HG02973 (cell line): ENCODE measurements at regions not wholly inside any gene's neighbourhood (a gene's known extent, or its start where the extent isn't known, plus 50 kb on each side); places are given as distances from the start of the nearest gene placed in this dataset.

Experiments used
- ATAC-seq: cut with Tn5 transposase; IDR thresholded peaks from one replicate; pipeline ENCODE4 v1.9.1; 2021; ENCODE audit warnings: moderate library complexity; ENCODE audit not compliant: unreplicated experiment

DNA sequence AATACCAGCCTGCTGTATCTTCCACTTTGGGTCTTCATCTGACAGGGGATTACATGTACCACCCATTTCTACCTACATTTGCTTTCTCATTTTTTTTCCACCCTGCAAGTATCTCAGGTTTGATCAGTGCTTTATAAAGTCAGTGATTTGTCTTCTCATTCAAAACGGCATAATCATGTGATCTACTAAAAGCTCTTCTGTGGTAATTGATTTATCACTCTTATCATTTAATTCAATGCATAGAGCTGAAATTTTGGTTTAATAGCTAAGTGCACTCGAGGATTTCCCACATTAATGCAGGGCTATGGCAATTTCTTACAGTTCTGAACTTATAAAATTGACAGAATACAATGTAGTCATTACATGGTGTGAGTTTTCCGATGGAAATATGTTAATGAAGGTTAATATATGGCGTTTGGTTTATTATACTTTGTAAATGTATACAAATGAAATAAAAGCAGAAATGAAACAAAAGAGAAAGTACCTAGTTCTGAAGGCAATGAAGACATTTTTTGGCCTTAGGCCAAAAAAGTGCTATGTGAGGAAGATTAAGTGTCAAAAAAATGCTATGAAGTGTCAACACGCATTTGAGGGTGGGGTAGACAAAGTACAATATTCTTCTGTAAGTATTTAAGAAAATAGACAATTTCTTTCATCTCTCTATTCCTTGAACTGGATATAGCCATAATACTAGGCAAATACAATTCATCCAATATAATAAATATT, 457.3 kb downstream of the ETV1 start:
- ATAC-seq, result no peak

DNA sequence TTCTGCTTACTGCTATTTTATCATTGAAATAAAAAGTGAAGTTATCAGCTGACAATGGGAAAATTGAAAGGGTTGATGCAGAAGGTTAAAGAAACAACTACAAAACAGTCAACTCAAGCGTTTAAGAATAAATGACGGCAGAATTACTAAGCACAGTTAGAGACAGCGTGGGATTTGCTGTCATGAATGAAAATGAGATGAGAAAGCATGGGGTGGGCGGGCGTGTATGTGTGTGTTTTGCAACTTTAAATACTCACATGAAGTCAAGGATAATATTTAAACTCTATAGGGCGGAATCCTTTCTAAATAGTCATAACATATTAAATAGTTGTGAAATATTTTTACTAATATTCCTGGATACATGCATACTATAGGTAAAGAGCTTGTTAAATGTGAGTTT, 450.8 kb downstream of the ETV1 start:
- ATAC-seq, result no peak

DNA sequence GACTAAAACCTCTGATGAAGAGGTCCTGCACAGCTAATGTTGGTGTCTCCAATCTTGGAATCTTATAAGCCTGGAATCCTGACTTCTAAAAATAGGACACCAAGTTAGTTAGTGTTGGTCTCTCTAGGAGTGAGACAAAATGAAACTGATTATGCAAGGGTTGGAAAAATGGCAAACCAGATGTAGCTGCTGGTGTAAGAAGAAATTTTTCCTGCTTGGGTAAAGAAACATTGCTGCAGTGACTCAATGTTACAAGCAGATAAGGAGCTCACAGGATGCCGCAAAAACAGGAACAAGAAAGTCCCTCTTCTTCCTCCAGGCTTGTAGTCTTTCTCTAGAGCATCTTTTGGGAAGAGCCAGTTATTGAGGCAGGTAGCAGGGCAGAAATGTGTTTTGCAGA, 449.0 kb downstream of the ETV1 start:
- ATAC-seq, result no peak

DNA sequence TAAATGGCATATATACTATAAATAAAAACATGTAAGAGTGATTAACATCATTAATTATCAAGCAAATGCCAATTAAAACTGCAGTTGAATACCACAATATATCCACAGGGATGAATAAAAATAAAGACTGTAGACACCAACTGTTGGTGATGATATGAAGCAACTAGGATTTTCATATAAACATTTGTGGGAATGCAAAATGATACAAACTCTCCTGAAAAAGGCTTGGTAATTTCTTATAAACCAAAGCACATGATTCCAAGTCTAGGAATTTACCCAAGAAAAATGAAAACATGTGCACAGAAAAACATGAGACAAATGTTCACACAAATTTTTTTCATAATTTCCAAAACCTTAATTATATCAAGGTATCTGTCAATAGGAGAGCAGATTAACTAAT, 448.1 kb downstream of the ETV1 start:
- no peak for ATAC-seq

DNA sequence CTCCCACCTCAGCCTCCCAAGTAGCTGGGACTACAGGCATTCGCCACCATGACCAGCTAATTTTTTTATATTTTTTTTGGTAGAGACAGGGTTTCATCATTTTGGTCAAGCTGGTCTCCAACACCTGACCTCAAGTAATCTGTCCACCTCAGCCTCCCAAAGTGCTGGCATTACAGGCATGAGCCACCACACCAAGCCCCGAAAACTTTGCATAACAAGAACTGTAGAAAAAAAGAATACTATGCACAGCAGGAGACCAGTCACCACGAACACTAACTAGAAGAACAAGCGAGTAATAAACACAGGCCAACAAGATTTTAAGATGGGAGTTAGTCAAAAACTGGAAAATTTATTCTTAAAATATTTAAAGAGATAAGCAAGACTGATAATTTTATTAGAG, 447.0 kb downstream of the ETV1 start:
- no peak for ATAC-seq

DNA sequence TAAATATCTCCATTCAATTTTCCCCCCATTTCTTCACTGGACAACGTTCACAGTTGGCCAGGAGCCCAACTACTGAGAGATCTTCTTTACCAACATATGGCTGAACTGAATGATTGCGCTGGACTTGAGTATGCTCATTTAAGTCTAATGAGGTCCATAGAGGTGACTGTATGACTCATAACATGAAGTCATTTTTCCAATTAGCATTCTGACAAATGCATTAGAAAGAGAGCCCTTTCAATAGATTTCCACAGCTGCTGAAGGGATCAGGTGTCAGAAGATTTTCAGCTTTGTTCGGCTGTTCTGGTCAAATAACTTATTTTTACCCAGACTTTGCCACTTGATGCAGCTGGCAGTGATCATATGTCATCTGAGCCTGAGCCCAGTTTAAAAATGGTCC, 438.0 kb downstream of the ETV1 start:
- no peak for ATAC-seq

DNA sequence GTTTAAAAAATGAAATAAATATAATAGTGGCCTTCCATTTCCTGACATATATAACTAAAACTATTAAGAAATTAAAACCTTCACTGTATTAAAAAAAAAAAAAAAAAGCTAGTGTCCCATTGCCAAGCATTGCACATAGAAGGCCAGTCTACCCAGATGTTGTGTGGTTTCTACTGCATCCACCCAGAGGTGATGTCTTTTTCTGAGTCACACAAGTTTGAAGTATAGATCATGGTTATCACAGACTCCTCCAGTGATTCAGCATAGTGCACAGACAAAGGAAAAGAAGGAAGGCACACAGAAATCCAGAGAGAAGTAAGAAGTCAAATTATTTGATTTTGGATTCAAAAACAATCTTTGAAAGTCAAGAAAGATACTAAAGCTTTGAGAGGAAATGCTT, 429.0 kb downstream of the ETV1 start:
- ATAC-seq, result no peak

DNA sequence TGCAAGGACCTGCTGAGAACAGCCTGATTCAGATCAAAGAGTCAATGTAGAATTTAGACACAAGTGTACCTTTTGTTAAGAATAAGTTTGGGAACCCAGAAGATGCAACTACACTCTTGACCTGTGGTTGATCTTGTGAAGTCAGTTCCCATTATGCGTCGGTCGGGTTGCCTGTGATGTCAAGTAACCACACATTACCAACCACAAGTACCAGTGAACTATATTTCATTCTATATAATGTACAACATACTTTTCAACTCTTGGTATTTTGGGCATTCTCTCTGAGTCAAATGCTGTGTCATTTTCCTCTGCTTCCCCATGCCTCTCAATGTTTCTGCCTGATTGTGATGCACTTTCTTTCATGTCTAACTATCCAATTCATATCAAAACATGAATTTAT, 426.2 kb downstream of the ETV1 start:
- no peak for ATAC-seq

DNA sequence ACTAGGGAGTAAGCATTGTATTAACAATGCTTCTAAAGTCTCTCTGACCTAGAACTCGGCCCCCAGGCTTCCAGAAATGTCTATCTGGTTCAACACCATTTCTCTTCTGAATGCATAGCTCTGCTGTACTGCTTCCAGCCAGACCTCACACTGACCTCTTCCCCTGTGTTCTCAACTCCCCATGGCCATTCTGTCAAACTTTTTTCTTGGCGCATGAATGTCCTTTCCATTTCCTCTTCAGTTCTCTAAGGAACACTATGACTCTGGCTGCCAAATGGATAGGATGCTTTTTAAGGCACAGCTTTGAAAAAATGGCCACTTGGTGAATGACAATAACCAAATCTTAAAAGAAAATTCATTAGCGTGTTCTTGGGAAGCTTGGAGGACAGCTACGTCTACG, 425.8 kb downstream of the ETV1 start:
- ATAC-seq, result no peak

DNA sequence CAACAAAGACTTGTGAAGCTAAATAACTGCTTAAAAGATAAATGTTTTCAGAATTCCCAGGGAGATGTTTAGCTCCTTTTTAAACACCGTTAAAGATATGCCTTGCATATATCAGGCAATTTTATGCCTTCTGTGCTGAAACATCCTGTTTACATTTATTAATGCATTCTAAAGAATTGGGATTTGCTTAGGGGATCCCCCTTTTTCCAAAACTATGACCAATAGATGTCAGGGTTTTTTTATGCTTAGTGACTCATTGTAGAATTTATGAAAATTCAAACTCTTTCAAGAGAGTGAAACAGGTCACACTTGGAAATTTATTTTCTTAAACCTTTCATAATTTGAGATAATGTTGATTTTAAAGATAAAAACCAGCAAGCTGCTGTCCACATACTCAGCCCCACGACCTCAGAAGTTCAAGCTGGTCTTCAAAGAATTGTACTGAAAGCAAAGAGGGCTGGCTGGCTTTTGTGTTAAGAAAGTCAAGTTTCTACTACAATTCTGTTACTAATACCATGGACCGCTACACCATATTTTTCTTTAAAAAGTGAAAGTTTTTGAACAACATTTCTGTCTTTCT, 411.8 kb downstream of the ETV1 start:
- no peak for ATAC-seq

DNA sequence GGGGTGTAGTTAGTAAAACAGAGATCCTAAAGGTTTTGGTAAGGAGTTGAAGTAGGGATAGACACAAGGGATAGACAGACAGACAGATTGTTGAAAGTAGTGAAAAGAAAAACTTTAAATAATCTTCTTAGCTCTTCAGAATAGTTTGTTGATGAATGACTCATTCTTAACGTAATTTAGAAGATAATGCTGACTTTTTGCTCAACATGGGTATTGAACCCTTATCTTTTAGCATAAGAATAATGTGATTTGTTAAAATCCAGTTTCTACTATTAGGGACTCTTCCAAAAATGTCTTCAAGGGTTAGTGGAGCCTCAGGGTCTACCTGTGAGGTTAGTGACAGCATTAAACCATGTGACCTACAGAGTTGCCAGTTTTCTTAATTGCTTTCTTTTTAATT, 411.2 kb downstream of the ETV1 start:
- ATAC-seq, result no peak

DNA sequence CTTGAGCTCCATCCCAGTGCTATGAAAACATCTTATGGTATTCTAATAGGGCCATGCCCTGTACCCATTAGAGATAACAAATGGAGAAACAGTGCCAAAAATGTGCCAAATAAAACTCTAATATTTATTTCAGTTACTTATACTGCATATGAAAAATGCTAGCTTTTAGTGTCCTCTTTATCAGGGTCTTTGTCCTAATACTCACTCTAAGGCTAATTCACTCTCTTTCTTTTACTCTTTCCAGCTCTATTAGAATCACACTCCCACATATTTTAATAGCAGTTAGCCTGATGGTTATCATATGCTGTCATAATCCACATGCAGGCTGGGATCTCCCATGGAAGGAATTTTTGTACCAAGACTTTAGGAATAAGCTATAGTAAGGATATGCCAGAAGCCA, 408.4 kb downstream of the ETV1 start:
- ATAC-seq, result no peak

DNA sequence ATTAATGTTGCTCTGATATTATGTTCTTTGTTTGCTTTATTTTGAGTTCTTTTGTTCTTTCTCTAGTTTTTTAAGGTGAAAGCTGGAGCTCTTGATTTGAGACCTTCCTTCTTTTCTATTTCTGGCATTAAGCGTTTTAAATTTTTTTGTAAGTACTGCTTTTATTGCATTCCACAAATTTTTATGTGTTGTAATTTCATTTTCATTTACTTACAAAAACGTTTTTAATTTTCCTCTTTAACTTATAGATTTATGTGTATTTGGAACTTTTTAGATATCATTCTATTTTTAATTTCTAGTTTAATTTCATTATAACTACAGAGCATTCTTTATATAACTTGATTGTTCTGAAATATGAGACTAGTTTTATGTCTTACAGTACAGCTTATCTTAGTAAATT, 395.6 kb downstream of the ETV1 start:
- no peak for ATAC-seq

DNA sequence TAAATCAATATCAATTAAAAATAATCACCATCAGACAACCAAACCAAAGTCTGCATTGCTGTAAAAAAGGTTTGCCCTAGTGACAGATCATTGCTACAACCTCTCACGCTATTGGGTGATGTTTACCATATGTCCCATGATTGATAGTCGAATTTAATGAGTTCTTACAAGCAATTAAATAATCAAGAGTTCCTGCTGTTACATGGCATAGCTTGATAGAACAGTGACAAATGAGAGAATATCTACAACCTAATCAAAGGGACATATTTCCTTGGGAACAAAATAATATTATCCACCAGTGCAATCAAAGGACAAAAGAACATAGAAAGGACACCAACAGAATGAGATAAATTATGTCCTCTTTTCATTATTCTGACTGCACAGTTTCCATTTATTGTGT, 387.4 kb downstream of the ETV1 start:
- ATAC-seq, result no peak

DNA sequence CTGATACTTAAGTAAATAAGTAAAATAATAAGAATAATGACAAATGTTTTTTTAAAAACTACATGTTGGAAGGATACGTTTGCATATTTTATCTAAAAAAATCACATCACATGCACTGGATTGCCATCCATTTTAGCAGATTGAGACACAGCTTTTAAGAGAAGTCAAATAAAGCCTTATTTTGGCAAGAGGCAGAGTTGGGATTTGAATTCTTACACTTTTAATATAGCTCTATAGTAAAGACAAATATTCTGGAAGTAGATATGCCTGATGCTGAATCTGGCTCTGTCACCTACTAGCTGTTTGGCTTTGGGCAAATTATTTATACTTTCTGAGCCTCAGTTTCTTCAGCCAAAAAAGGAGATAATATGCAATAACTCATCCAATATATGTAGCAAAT, 386.4 kb downstream of the ETV1 start:
- ATAC-seq, result no peak

DNA sequence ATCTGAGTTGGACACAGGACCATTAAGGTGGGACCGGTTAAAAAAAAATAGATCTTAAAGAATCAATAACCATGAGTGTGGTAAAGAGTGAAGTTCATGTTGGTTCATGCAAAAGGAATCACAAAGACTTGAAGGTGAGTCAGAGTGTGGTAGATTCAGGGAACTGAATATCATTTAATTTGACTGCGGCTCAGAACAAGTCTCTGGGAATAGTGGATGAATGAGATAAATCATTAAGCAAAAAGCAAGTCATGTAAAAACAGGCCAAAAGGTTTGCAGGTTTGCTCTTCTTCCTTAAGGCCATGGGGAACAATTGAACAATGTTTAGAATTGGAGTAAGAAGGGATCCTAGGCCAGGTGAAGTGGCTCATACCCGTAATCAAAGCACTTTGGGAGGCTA, 385.8 kb downstream of the ETV1 start:
- ATAC-seq, result no peak

DNA sequence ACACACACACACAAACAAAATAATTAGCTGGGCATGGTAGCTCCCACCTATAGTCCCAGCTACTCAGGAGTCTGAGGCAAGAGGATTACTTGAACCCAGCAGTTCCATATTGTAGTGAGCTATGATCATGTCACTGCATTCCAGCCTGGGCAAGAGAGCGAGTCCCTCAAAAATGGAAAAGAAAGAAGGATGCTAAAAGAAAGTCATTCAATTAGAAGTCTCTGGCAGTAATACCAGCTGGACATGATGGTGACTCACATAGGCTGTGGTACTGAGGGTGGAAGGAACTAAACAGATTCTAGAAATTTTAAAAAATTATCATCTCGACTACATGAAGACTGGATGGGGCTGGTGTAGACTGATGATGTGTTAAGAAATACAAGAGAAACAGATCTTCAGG, 385.3 kb downstream of the ETV1 start:
- no peak for ATAC-seq

DNA sequence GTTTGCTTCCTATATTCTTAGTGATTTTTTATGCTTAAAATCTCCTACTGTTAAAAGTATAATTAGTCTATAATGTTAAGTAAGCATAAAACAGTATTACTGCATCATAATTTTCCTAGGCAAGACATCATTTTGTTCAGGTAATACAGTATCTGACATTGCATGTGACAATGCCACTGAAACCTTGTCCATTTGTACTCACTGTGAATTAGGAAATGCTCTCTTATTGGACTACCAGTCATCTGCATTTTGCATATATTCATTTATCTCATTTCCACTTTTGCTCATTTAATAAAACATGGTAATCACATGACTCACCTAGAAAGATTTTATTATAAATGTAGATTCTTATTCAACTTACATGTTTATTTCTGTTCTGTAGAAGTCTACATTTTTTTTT, 379.1 kb downstream of the ETV1 start:
- ATAC-seq, result no peak

DNA sequence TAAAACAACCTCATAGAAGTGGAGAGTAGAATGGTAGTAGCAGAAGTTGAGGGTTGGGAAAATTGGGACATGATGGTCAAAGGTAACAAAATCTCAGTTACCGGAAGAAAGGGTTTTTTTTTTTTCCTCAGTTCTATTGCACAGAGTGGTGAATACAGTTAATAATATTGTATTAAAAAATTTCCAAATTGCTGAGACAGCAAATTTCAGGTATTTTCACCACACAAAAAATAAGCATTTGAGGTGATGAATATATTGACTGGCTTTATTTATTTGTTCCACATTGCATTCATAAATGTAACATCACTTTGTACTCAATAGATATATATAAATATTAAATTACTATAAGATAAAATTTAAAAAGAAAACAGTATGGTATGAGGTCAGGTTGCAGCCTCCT, 373.8 kb downstream of the ETV1 start:
- ATAC-seq, result no peak

DNA sequence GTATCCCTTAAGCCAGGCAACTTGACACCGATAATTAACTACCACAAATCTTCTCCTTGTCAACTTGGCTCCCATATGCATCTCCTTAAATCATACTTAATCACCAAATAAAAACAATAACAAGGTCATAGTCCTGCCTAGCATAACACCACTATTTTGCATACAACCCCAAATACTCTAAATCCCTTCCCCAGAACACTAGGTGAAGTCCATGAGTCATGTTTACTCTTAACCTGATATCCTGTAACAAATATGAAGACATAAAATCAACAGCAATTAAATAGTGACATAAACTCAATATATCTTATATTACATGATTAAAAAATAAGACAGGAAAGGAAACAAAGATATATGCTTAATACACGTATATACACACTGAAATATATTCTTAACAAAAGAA, 362.0 kb downstream of the ETV1 start:
- ATAC-seq, result no peak

DNA sequence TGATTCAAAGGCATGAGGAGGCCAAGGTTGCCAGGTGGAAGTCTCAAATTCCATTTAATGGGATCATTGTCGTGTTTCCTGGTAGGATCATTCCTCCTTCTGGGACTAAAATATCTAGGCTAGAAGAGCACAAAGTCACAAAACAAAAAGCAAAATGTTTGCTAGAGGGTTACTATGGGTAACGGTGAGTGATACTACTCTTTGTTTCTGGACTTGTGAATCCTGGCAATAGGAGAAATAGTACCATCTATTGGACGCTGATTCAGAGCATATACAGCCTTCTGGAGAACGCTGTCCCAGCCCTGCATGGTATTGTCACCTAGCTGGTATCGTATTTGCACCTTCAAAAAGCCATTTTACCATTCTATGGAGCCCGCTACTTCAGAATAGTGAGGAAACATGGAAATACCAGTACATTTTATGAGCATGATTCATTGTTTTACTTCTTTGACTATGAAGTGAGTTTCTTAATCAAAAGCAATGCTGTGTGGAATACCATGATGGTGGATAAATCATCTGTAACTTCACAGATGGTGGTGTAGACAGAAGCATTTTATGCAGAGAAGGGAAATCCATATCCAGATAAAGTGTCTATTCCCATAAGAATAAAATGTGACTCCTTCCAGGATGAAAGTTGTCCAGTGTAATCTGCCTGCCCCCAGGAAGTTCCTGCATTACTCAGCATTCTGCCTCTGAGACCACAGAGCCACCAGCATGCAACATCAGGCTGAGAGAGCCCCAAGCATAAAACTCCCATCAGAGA, 361.0 kb downstream of the ETV1 start:
- no peak for ATAC-seq
